GM23338 (cell line): ENCODE measurements at regions not wholly inside any gene's neighbourhood (a gene's known extent, or its start where the extent isn't known, plus 50 kb on each side); places are given as distances from the start of the nearest gene placed in this dataset.

Source experiments
- CREB1 ChIP-seq: fragments of 250-450 bp; sonication (Bioruptor Pico); IDR thresholded peaks from 2 replicates; pipeline ENCODE4 v1.5.0; 2020; ENCODE audit warnings: low read depth, mild to moderate bottlenecking, moderate library complexity
- EZH2 ChIP-seq: fragments of 200-600 bp; sonication (generic); IDR thresholded peaks from one replicate; pipeline ENCODE4 v1.8.0; 2017; ENCODE audit warnings: antibody characterized with exemption, mild to moderate bottlenecking, low read depth; ENCODE audit not compliant: unreplicated experiment
- EZH2phosphoT487 ChIP-seq: fragments of 200-600 bp; sonication (generic); IDR thresholded peaks from one replicate; pipeline ENCODE4 v1.8.1; 2018; ENCODE audit warnings: antibody characterized with exemption; ENCODE audit not compliant: unreplicated experiment
- JUNB ChIP-seq: IDR thresholded peaks from one replicate; pipeline ENCODE4 v1.6.1; 2016; ENCODE audit warnings: antibody characterized with exemption; ENCODE audit not compliant: unreplicated experiment
- NANOG ChIP-seq: IDR thresholded peaks from 2 replicates; pipeline ENCODE4 v1.6.1; 2016; ENCODE audit warnings: antibody characterized with exemption, borderline replicate concordance
- POLR2AphosphoS5 ChIP-seq: IDR thresholded peaks from 2 replicates; pipeline ENCODE4 v1.6.1; 2016; ENCODE audit warnings: antibody characterized with exemption, low read depth
- STAT1 ChIP-seq: IDR thresholded peaks from one replicate; pipeline ENCODE4 v1.6.1; 2016; ENCODE audit warnings: antibody characterized with exemption; ENCODE audit not compliant: unreplicated experiment
- ZNF331 ChIP-seq: fragments of 250-450 bp; sonication (Bioruptor Pico); IDR thresholded peaks from 2 replicates; pipeline ENCODE4 v1.5.0; 2020; ENCODE audit warnings: low read depth, mild to moderate bottlenecking, moderate library complexity
- TF ChIP-seq, protein P1 (sequence below), 2 experiments: fragments of 200-600 bp in 1 of 2; sonication (generic) in 1 of 2; conservative IDR thresholded peaks; 2 replicates each; pipeline versions ENCODE4 v1.5.1 to v1.6.1; 2016 to 2017; ENCODE audit warnings: antibody characterized with exemption in 2 of 2, low read depth in 2 of 2, mild to moderate bottlenecking in 2 of 2, moderate library complexity in 1 of 2
- TF ChIP-seq, protein P2 (sequence below): IDR thresholded peaks from 2 replicates; pipeline ENCODE4 v1.6.1; 2016; ENCODE audit warnings: antibody characterized with exemption
- TF ChIP-seq, protein P3 (sequence below): IDR thresholded peaks from one replicate; pipeline ENCODE4 v1.6.1; 2018; ENCODE audit warnings: antibody characterized with exemption; ENCODE audit not compliant: unreplicated experiment

DNA sequence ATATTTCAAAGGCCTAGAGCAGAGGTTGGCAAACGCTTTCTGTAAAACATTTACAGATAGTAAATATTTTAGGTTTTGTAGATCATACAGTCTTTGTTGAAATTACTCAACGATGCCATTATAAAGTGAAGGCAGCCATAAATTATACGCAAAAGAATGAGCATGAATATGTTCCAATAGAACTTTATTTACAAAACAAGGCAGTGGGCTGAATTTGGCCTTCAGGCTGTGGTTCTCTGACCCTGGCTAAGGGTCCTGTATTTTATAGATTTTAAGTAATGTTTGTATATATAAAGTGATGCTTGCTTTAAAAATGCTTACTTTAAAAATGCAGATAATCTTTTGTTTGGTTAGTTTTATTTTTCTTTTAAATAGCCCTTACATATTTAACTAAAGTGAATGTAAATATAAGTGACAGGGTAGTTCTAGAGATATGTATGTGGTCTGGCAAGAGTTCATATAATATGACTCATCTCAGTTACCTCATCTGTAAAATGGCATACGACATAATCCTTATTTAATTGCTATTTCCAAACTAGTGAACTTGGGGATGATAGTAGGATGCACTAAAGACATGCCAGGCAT lies 51.7 kb upstream of the ATP5MC3 start:
- TF ChIP-seq, protein P1, sequence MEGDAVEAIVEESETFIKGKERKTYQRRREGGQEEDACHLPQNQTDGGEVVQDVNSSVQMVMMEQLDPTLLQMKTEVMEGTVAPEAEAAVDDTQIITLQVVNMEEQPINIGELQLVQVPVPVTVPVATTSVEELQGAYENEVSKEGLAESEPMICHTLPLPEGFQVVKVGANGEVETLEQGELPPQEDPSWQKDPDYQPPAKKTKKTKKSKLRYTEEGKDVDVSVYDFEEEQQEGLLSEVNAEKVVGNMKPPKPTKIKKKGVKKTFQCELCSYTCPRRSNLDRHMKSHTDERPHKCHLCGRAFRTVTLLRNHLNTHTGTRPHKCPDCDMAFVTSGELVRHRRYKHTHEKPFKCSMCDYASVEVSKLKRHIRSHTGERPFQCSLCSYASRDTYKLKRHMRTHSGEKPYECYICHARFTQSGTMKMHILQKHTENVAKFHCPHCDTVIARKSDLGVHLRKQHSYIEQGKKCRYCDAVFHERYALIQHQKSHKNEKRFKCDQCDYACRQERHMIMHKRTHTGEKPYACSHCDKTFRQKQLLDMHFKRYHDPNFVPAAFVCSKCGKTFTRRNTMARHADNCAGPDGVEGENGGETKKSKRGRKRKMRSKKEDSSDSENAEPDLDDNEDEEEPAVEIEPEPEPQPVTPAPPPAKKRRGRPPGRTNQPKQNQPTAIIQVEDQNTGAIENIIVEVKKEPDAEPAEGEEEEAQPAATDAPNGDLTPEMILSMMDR (conservative IDR thresholded peaks at IDR 0.05; ENCODE audit: low read depth in 2 of 2), result no peak
- TF ChIP-seq POLR2AphosphoS5 (no peak), EZH2 (no peak), EZH2phosphoT487 (no peak), NANOG (no peak), ZNF331 (CRISPR knock-in tag) (no peak), CREB1 (CRISPR knock-in tag) (no peak), STAT1 (no peak), JUNB (no peak)
- TF ChIP-seq, protein P2, sequence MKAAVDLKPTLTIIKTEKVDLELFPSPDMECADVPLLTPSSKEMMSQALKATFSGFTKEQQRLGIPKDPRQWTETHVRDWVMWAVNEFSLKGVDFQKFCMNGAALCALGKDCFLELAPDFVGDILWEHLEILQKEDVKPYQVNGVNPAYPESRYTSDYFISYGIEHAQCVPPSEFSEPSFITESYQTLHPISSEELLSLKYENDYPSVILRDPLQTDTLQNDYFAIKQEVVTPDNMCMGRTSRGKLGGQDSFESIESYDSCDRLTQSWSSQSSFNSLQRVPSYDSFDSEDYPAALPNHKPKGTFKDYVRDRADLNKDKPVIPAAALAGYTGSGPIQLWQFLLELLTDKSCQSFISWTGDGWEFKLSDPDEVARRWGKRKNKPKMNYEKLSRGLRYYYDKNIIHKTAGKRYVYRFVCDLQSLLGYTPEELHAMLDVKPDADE, result no peak
- TF ChIP-seq, protein P3, sequence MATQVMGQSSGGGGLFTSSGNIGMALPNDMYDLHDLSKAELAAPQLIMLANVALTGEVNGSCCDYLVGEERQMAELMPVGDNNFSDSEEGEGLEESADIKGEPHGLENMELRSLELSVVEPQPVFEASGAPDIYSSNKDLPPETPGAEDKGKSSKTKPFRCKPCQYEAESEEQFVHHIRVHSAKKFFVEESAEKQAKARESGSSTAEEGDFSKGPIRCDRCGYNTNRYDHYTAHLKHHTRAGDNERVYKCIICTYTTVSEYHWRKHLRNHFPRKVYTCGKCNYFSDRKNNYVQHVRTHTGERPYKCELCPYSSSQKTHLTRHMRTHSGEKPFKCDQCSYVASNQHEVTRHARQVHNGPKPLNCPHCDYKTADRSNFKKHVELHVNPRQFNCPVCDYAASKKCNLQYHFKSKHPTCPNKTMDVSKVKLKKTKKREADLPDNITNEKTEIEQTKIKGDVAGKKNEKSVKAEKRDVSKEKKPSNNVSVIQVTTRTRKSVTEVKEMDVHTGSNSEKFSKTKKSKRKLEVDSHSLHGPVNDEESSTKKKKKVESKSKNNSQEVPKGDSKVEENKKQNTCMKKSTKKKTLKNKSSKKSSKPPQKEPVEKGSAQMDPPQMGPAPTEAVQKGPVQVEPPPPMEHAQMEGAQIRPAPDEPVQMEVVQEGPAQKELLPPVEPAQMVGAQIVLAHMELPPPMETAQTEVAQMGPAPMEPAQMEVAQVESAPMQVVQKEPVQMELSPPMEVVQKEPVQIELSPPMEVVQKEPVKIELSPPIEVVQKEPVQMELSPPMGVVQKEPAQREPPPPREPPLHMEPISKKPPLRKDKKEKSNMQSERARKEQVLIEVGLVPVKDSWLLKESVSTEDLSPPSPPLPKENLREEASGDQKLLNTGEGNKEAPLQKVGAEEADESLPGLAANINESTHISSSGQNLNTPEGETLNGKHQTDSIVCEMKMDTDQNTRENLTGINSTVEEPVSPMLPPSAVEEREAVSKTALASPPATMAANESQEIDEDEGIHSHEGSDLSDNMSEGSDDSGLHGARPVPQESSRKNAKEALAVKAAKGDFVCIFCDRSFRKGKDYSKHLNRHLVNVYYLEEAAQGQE, result no peak
